ENCODE measurements at regions not wholly inside any gene's neighbourhood (a gene's known extent, or its start where the extent isn't known, plus 50 kb on each side); places are given as distances from the start of the nearest gene placed in this dataset.

GRCh38 chr9:105146677-105147076, 97.8 kb upstream of the SLC44A1 start:
- DNase-seq (ENCODE audit: low spot score) = no peak

- no peak for DNase-seq (ENCODE audit: low spot score)
Measured at GRCh38 chr9:105147110-105147871, 97.2 kb upstream of the SLC44A1 start.

- no peak for DNase-seq (ENCODE audit: low spot score)
Measured at GRCh38 chr9:105148328-105149006, 96.0 kb upstream of the SLC44A1 start.

GRCh38 chr9:105150991-105151685, 93.3 kb upstream of the SLC44A1 start:
- DNase-seq (ENCODE audit: low spot score) = no peak

- DNase-seq (ENCODE audit: low spot score) = no peak
Measured at GRCh38 chr9:105151686-105151995, 92.8 kb upstream of the SLC44A1 start.

GRCh38 chr9:105154723-105155191, 89.7 kb upstream of the SLC44A1 start:
- DNase-seq (ENCODE audit: low spot score) = no peak

GRCh38 chr9:105157171-105157583, 87.3 kb upstream of the SLC44A1 start:
- DNase-seq (ENCODE audit: low spot score) = peak; percentile 50

GRCh38 chr9:105158020-105158419, 86.4 kb upstream of the SLC44A1 start:
- DNase-seq (ENCODE audit: low spot score) = no peak

GRCh38 chr9:105158898-105159297, 85.6 kb upstream of the SLC44A1 start:
- DNase-seq (ENCODE audit: low spot score) = no peak

- no peak for DNase-seq (ENCODE audit: low spot score)
Measured at GRCh38 chr9:105168870-105169319, 75.6 kb upstream of the SLC44A1 start.

GRCh38 chr9:105171076-105171475, 73.4 kb upstream of the SLC44A1 start:
- DNase-seq (ENCODE audit: low spot score) = no peak

- no peak for DNase-seq (ENCODE audit: low spot score)
Measured at GRCh38 chr9:105171589-105171988, 72.9 kb upstream of the SLC44A1 start.

- DNase-seq (ENCODE audit: low spot score) = no peak
Measured at GRCh38 chr9:105172436-105172835, 72.0 kb upstream of the SLC44A1 start.

GRCh38 chr9:105173306-105173705, 71.1 kb upstream of the SLC44A1 start:
- no peak for DNase-seq (ENCODE audit: low spot score)

GRCh38 chr9:105173826-105174225, 70.6 kb upstream of the SLC44A1 start:
- no peak for DNase-seq (ENCODE audit: low spot score)

- no peak for DNase-seq (ENCODE audit: low spot score)
Measured at GRCh38 chr9:105176194-105176593, 68.3 kb upstream of the SLC44A1 start.

- DNase-seq (ENCODE audit: low spot score) = no peak
Measured at GRCh38 chr9:105178076-105178475, 66.4 kb upstream of the SLC44A1 start.

GRCh38 chr9:105187781-105188180, 56.7 kb upstream of the SLC44A1 start:
- DNase-seq (ENCODE audit: low spot score) = peak; percentile 73

- DNase-seq (ENCODE audit: low spot score) = no peak
Measured at GRCh38 chr9:105188746-105189145, 55.7 kb upstream of the SLC44A1 start.

GRCh38 chr9:105191508-105192121, 52.8 kb upstream of the SLC44A1 start:
- peak; percentile 87 for DNase-seq (ENCODE audit: low spot score)

- no peak for DNase-seq (ENCODE audit: low spot score)
Measured at GRCh38 chr9:105193560-105193959, 50.9 kb upstream of the SLC44A1 start.

GRCh38 chr9:105194234-105194633, 50.2 kb upstream of the SLC44A1 start:
- DNase-seq (ENCODE audit: low spot score) = no peak

Data from LoVo (cell line).